DND-41 (cell line): ENCODE measurements at regions not wholly inside any gene's neighbourhood (a gene's known extent, or its start where the extent isn't known, plus 50 kb on each side); places are given as distances from the start of the nearest gene placed in this dataset.

Experiments
- ATAC-seq: fragments of 200-7000 bp; cut with Tn5 transposase; 3 replicates; pipeline ENCODE4 v1.9.1; 2021; ENCODE audit warnings: low read depth; ENCODE audit not compliant: insufficient read depth
- DNase-seq: peaks from one replicate; pipeline ENCODE4 v3.0.0-alpha.2; 2020
- H2AFZ ChIP-seq: 2 replicates; pipeline ENCODE4 v1.6.0; 2012; ENCODE audit warnings: low read depth, low read length
- H3K27ac ChIP-seq: 2 replicates; pipeline ENCODE4 v1.5.1; 2012; ENCODE audit warnings: low read length, inconsistent platforms
- H3K27me3 ChIP-seq: fragments of 200-600 bp; sonication (generic); 2 replicates; pipeline ENCODE4 v1.6.0; 2012; ENCODE audit warnings: low read length, mild to moderate bottlenecking, inconsistent platforms; ENCODE audit not compliant: insufficient read depth, poor library complexity
- H3K36me3 ChIP-seq: 2 replicates; pipeline ENCODE4 v1.5.1; 2012; ENCODE audit warnings: low read length, inconsistent platforms; ENCODE audit not compliant: insufficient read depth
- H3K4me1 ChIP-seq: 2 replicates; pipeline ENCODE4 v1.5.1; 2012; ENCODE audit warnings: mild to moderate bottlenecking, low read length; ENCODE audit not compliant: insufficient read depth
- H3K4me2 ChIP-seq: 2 replicates; pipeline ENCODE4 v1.6.0; 2012; ENCODE audit warnings: mild to moderate bottlenecking, moderate library complexity, low read length, inconsistent platforms; ENCODE audit not compliant: insufficient read depth
- H3K4me3 ChIP-seq, 2 experiments: fragments of 200-600 bp in 1 of 2; shearing (Covaris generic) in 1 of 2; 2 replicates each; pipeline ENCODE4 v1.5.1; 2012 to 2016; ENCODE audit warnings: inconsistent platforms in 2 of 2, low read length in 2 of 2, mild to moderate bottlenecking in 2 of 2, low read depth in 1 of 2, moderate library complexity in 1 of 2
- H3K79me2 ChIP-seq: 2 replicates; pipeline ENCODE4 v1.6.0; 2012; ENCODE audit warnings: low read length, inconsistent platforms; ENCODE audit not compliant: insufficient read depth
- H3K9ac ChIP-seq: 2 replicates; pipeline ENCODE4 v1.6.0; 2012; ENCODE audit warnings: low read depth, mild to moderate bottlenecking, inconsistent platforms, low read length, moderate library complexity
- H3K9me3 ChIP-seq: 2 replicates; pipeline ENCODE4 v1.5.1; 2012; ENCODE audit warnings: low read length, moderate library complexity, mild to moderate bottlenecking, inconsistent platforms; ENCODE audit not compliant: insufficient read depth, severe bottlenecking
- H4K20me1 ChIP-seq: 2 replicates; pipeline ENCODE4 v1.6.0; 2012; ENCODE audit warnings: low read length; ENCODE audit not compliant: insufficient read depth
- EZH2 ChIP-seq: IDR thresholded peaks from 3 replicates; pipeline ENCODE4 v1.6.1; 2012; ENCODE audit warnings: borderline replicate concordance, low read depth, mild to moderate bottlenecking, moderate library complexity, low read length, inconsistent platforms; ENCODE audit not compliant: severe bottlenecking
- TF ChIP-seq, protein P1 (sequence below): IDR thresholded peaks from 2 replicates; pipeline ENCODE4 v1.5.1; 2012; ENCODE audit warnings: borderline replicate concordance, low read length, moderate library complexity, mild to moderate bottlenecking; ENCODE audit not compliant: poor library complexity, severe bottlenecking; ENCODE audit errors: extremely low read depth

DNA sequence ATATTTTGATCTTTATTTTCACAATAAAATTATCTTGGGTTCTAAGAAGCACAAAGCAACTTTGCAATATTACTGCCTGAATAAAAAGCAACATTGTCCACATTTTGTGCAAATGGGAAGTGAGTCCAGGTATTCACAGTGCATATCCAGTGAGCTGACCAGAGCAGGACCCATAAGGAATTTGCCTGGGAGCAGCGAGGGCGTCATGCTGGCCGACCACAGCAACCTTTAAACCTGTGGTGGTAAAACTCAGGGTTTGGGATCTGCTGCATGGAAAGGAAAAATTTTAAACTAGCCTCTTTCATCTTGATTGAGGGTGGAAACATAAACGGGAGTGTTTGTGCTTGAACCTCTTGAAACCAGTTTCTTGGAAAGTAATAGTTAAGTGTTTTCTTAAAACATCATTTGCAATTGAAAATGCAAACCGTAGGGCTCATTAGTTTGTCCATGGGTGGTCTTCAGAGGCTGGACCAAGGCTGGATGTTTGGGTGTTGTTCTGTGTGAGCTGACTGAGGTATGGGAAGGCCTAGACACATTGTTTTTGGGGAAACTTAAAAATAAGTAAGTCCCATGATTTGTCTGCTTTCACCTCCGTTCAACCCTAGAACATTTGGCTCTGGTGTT lies 85.0 kb upstream of the ANKH start:
- Histone ChIP-seq H3K27ac (no peak overlapping the region), H2AFZ (no peak overlapping the region), H4K20me1 (no peaks in the 10 kb centered on the region), H3K9ac (no peak overlapping the region), H3K27me3 (no peaks in the 10 kb centered on the region), H3K4me3 (no peak overlapping the region), H3K4me2 (no peak overlapping the region), H3K9me3 (no peaks in the 10 kb centered on the region), H3K36me3 (no peaks in the 10 kb centered on the region), H3K4me1 (no peaks in the 10 kb centered on the region), H3K79me2 (no peaks in the 10 kb centered on the region)
- no peak for ATAC-seq
- TF ChIP-seq, protein P1, sequence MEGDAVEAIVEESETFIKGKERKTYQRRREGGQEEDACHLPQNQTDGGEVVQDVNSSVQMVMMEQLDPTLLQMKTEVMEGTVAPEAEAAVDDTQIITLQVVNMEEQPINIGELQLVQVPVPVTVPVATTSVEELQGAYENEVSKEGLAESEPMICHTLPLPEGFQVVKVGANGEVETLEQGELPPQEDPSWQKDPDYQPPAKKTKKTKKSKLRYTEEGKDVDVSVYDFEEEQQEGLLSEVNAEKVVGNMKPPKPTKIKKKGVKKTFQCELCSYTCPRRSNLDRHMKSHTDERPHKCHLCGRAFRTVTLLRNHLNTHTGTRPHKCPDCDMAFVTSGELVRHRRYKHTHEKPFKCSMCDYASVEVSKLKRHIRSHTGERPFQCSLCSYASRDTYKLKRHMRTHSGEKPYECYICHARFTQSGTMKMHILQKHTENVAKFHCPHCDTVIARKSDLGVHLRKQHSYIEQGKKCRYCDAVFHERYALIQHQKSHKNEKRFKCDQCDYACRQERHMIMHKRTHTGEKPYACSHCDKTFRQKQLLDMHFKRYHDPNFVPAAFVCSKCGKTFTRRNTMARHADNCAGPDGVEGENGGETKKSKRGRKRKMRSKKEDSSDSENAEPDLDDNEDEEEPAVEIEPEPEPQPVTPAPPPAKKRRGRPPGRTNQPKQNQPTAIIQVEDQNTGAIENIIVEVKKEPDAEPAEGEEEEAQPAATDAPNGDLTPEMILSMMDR = no peak
- no peak for TF ChIP-seq EZH2
- DNase-seq = no peak

DNA sequence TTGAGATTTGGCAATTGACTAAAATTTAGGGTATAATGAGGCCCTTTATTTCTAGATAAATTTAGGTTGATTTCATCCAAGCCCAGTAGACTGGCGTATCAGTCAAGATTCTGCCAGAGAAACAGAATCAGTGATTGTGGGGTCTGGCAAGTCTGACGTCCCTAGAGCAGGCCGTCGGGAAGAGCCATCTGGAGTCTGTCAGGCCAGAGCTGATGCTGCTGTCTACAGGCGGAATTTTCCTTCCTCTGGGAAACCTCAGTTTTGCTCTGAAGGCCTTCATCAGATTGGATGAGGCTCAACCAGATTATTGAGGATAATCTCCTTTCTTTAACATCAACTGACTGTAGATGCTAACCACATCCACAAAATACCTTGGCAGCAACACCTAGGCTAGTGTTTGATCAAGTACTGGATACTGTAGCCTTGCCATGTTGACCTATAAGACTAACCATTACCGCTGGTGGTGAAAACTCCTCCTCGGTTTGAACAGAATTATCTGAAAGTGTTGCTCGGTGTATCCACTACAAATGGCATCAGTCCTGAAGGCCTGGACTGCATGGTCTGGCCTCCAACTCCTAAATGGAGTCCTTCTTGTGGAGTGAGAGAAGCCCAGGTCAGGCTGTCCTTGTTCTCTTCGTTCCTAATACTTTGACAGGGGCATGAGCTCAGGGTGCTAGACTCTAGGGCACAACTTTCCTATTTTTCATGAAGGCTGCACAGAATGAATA lies 83.2 kb upstream of the ANKH start:
- Histone ChIP-seq H3K27me3 (no peaks in the 10 kb centered on the region), H3K4me3 (no peak overlapping the region), H3K9me3 (no peaks in the 10 kb centered on the region), H3K4me1 (no peaks in the 10 kb centered on the region), H2AFZ (no peak overlapping the region), H4K20me1 (no peaks in the 10 kb centered on the region), H3K4me2 (no peak overlapping the region), H3K36me3 (no peaks in the 10 kb centered on the region), H3K9ac (no peak overlapping the region), H3K79me2 (no peaks in the 10 kb centered on the region), H3K27ac (no peak overlapping the region)
- TF ChIP-seq, protein P1 = no peak
- TF ChIP-seq EZH2 = no peak
- no peak for DNase-seq
- no peak for ATAC-seq

DNA sequence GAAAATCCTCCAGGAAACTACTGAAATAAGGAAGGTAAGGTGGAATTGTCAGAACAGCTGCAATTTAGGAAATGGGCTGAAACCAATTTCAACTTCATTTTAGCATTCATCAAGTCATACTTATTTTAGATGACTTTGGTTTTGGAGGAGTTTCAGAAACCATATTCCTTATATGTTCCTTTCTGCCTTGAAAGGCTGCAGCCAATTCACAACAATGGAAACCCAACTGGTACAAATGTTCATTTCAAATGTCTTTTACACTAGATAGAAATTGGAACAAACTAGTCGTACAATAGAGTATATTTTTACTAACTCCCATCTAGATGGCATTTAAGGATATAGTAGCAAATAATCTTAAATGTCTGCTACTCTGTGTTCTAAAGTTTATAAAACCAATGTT lies 82.6 kb upstream of the ANKH start:
- H2AFZ ChIP-seq = no peak overlapping the region

More for the DNA sequence above, 82.6 kb upstream of the ANKH start:
- DNase-seq (no peak), ATAC-seq (no peak)
- Histone ChIP-seq H3K27me3 (no peaks in the 10 kb centered on the region), H3K9me3 (no peaks in the 10 kb centered on the region), H3K4me1 (no peaks in the 10 kb centered on the region), H3K9ac (no peak overlapping the region), H3K79me2 (no peaks in the 10 kb centered on the region), H3K36me3 (no peaks in the 10 kb centered on the region), H3K4me3 (no peak overlapping the region), H3K27ac (no peak overlapping the region), H4K20me1 (no peaks in the 10 kb centered on the region), H3K4me2 (no peak overlapping the region)
- no peak for TF ChIP-seq EZH2
- TF ChIP-seq, protein P1 = no peak
